ENCODE measurements at regions not wholly inside any gene's neighbourhood (a gene's known extent, or its start where the extent isn't known, plus 50 kb on each side); places are given as distances from the start of the nearest gene placed in this dataset.
"Not testable (repeated sequence)": the region's sequence is repeated elsewhere in the genome, so short reads cannot be mapped to it uniquely, and the experiment has no call there.

DNA sequence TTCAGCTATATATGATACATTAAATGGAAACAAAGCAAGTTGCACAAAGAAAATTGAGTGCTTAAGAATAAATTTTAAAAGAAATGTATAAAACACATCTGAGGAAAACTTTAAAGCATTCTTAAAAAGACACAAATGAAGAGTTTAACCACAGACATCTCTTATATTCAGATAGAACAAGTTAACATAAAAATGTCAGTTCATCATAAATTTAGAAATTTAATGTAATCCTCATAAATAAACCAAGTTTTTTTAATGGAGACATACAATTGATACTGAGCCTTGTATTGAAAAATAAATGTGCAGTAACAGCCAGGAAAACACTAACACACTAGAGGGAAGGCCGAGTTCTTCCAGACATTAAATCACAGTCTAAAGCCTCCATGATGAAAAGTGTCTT is 243.9 kb upstream of the MKLN1 start:
- Histone ChIP-seq H3K9me3 (no peaks in the 10 kb centered on the region), H3K27me3 (no peaks in the 10 kb centered on the region), H3K27ac (replicated peaks in 1 of 4) (no peak overlapping the region), H3K36me3 (peaks cover 0 to 18% (median 11%) of the 10 kb centered on the region in 4 donors), H3K4me3 (no peak overlapping the region), H3K4me1 (peaks cover 33 to 66% (median 65%) of the 10 kb centered on the region in 4 donors)
- no peak for DNase-seq (ENCODE audit: extremely low spot score)
- TF ChIP-seq POLR2A (IDR thresholded peaks at IDR 0.05; ENCODE audit: low read depth) (no peak), POLR2AphosphoS5 (IDR thresholded peaks at IDR 0.05) (no peak), EP300 (IDR thresholded peaks at IDR 0.05) (no peak)
- TF ChIP-seq, protein P1, sequence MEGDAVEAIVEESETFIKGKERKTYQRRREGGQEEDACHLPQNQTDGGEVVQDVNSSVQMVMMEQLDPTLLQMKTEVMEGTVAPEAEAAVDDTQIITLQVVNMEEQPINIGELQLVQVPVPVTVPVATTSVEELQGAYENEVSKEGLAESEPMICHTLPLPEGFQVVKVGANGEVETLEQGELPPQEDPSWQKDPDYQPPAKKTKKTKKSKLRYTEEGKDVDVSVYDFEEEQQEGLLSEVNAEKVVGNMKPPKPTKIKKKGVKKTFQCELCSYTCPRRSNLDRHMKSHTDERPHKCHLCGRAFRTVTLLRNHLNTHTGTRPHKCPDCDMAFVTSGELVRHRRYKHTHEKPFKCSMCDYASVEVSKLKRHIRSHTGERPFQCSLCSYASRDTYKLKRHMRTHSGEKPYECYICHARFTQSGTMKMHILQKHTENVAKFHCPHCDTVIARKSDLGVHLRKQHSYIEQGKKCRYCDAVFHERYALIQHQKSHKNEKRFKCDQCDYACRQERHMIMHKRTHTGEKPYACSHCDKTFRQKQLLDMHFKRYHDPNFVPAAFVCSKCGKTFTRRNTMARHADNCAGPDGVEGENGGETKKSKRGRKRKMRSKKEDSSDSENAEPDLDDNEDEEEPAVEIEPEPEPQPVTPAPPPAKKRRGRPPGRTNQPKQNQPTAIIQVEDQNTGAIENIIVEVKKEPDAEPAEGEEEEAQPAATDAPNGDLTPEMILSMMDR (IDR thresholded peaks at IDR 0.05): no peak
- WGBS: 96% methylated on average over 1 of the region's 1 CpG
- intact Hi-C loops (cut with DNase I): no loop called here

DNA sequence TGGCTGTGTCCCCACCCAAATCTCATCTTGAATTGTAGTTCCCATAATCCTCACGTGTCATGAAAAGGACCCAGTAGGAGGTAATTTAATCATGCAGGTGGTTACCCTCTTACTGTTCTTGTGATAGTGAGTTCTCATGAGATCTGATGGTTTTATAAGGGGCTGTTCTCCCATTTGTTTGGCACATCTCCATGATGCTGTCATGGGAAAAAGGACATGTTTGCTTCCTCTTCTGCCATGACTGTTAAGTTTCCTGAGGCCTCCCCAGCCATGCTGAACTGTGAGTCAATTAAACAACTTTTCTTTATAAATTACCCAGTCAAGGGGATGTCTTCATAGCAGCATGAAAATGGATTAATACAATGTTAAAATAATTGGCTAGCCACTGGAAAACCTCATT is 243.3 kb upstream of the MKLN1 start:
- H3K9me3 ChIP-seq; H3K4me3 ChIP-seq; H3K27ac ChIP-seq (replicated peaks in 1 of 4); H3K27me3 ChIP-seq; intact Hi-C loops (cut with DNase I); DNase-seq (ENCODE audit: extremely low spot score): not testable (repeated sequence)
- Histone ChIP-seq H3K36me3 (peaks cover 0 to 18% (median 7%) of the 10 kb centered on the region in 4 donors), H3K4me1 (peaks cover 34 to 71% (median 65%) of the 10 kb centered on the region in 4 donors)
- 75% methylated on average over 1 of the region's 1 CpG for WGBS

DNA sequence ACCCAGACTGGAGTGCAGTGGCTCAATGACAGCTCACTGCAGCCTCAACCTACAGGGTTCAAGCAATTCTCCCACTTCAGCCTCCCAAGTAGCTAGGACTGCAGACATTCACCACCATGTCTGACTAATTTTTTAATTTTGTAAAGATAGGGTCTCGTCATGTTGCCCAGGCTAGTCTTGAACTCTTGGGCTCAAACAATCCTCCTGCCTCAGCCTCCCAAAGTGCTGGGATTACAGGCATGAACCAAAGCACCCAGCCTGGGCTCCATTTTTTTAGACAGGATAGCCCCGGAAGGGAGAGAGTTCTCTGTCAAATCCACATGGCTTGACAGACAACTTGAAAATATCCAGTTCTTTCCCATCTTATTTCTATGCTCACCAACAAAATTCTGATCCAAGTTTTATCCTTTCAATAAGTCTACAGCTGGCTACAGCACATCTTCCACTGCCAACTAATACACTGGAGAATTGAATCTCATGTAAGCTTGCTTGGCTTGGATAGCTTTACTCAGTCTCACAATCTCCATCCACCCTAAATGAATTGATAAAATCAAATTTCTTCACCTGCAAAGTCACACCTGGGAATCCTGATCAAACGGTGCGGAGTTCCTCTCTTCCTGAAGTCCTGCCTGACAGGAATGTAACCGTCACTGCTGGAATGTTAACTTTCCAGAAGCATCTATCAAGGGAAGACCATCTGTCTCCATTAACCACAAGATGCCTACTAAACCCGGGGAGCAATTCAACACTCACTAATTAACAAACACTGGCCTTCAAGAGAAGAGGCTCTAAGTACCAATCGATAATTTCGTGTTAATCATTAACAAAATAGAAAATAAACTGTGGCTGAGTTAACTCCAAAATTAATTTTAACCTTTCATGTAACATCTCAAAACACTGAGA is 239.7 kb upstream of the MKLN1 start:
- TF ChIP-seq POLR2AphosphoS5 (IDR thresholded peaks at IDR 0.05) (no peak), POLR2A (IDR thresholded peaks at IDR 0.05; ENCODE audit: low read depth) (no peak), EP300 (IDR thresholded peaks at IDR 0.05) (no peak)
- TF ChIP-seq, protein P1 (IDR thresholded peaks at IDR 0.05): no peak
- H3K27ac ChIP-seq (replicated peaks in 1 of 4): no peak overlapping the region

DNA sequence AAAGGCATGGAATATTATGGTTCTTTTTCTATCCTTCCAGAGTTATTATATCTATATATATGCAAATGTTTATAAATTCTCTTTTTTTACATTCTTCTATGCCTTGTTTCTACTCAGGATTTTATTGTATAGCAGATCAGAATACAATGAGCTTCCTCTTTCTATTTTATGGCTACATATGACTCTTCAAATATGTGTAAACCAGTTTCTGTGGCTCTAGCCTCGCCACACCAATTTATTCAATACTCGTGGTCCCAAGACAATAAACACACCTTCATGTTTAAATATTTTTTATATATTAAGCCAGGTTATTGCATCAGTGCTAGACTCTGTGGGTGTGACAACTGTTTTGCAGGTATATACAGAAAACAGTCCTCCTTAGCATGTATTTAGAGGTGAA is 237.5 kb upstream of the MKLN1 start:
- Histone ChIP-seq H3K9me3 (no peaks in the 10 kb centered on the region), H3K4me1 (peaks cover 43 to 90% (median 74%) of the 10 kb centered on the region in 4 donors), H3K4me3 (no peak overlapping the region), H3K27me3 (no peaks in the 10 kb centered on the region), H3K27ac (replicated peaks in 1 of 4) (no peak overlapping the region), H3K36me3 (peaks cover 0 to 24% (median 11%) of the 10 kb centered on the region in 4 donors)
- no peak for DNase-seq (ENCODE audit: extremely low spot score)
- no peak for TF ChIP-seq EP300 (IDR thresholded peaks at IDR 0.05)
- no peak for TF ChIP-seq POLR2AphosphoS5 (IDR thresholded peaks at IDR 0.05)
- TF ChIP-seq POLR2A (IDR thresholded peaks at IDR 0.05; ENCODE audit: low read depth): no peak
- 86% methylated on average over 2 of the region's 2 CpGs for WGBS
- intact Hi-C loops (cut with DNase I): no loop called here

More for the DNA sequence above, 239.7 kb upstream of the MKLN1 start:
- 70% methylated on average over 8 of the region's 8 CpGs for WGBS
- H3K36me3 ChIP-seq: peaks cover 0 to 9% (median 2%) of the 10 kb centered on the region in 4 donors
- H3K9me3 ChIP-seq: no peaks in the 10 kb centered on the region
- H3K27me3 ChIP-seq: no peaks in the 10 kb centered on the region
- intact Hi-C loops (cut with DNase I): no loop called here
- no peak for DNase-seq (ENCODE audit: extremely low spot score)
- peaks cover 46 to 80% (median 68%) of the 10 kb centered on the region in 4 donors for H3K4me1 ChIP-seq
- no peak overlapping the region for H3K4me3 ChIP-seq

DNA sequence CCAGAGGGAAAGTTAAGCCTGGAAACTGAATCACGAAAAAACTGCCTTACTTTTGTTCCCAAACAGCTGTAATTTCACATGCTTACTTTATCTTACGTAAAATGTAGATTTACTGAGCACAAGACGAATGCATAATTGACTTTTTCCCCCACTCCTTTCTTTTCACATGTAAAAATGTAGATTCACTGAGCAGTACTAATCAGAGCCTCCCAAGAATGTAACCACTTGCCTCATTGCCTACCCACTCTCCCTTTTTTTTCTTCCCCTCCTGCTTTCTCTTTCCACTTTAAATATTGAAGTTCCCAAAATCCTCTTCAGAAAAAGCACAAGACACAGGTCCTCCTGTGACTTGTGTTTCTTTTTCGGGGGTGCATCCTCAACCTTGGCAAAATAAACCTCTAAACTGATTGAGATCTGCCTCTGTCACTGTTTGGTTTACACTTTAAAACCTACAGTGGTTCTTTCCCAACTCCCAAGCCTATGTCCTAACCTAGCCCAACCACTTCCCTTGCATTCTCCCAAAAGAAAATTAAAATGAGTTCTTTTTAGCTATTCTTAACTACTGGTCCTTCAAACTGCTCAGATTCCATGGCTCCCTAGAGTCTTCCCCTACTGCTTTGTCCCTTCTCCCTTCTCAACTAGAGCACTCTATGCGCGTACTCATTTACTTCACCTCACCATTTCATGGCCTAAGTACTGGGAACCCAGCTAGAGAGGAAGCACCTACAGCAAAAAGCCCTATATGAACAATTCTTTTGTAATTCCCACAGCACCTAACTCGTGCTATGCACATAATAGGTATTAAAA is 236.6 kb upstream of the MKLN1 start:
- Histone ChIP-seq H3K9me3 (no peaks in the 10 kb centered on the region), H3K27ac (replicated peaks in 1 of 4) (peak overlapping the region in 2 of 4 donors; percentile 5 to 28), H3K27me3 (no peaks in the 10 kb centered on the region), H3K36me3 (peaks cover 0 to 24% (median 11%) of the 10 kb centered on the region in 4 donors), H3K4me1 (peaks cover 50 to 92% (median 80%) of the 10 kb centered on the region in 4 donors), H3K4me3 (no peak overlapping the region)
- TF ChIP-seq EP300 (IDR thresholded peaks at IDR 0.05) (no peak), POLR2A (IDR thresholded peaks at IDR 0.05; ENCODE audit: low read depth) (no peak), POLR2AphosphoS5 (IDR thresholded peaks at IDR 0.05) (no peak)
- TF ChIP-seq, protein P1 (IDR thresholded peaks at IDR 0.05): no peak
- intact Hi-C loops (cut with DNase I): no loop called here
- WGBS: 81% methylated on average over 7 of the region's 7 CpGs
- no peak for DNase-seq (ENCODE audit: extremely low spot score)

Measured in esophagus muscularis mucosa (tissue), 4 donors.